ENCODE measurements at regions not wholly inside any gene's neighbourhood (a gene's known extent, or its start where the extent isn't known, plus 50 kb on each side); places are given as distances from the start of the nearest gene placed in this dataset.

GRCh38 chr10:120983721-120984120 is 132.6 kb downstream of the WDR11 start:
- no peak for DNase-seq

GRCh38 chr10:120984221-120984620 is 133.1 kb downstream of the WDR11 start:
- no peak for DNase-seq

GRCh38 chr10:120987359-120987758 is 136.2 kb downstream of the WDR11 start:
- DNase-seq: no peak

GRCh38 chr10:120988751-120989150 is 137.6 kb downstream of the WDR11 start:
- DNase-seq: no peak

- DNase-seq: no peak
Observed at GRCh38 chr10:120989279-120989678, 138.1 kb downstream of the WDR11 start.

GRCh38 chr10:120989996-120990598 is 138.9 kb downstream of the WDR11 start:
- no peak for DNase-seq

GRCh38 chr10:120990831-120991230 is 139.7 kb downstream of the WDR11 start:
- DNase-seq: no peak

- no peak for DNase-seq
Observed at GRCh38 chr10:120993089-120993488, 141.9 kb downstream of the WDR11 start.

GRCh38 chr10:120995768-120996167 is 144.6 kb downstream of the WDR11 start:
- DNase-seq: no peak

GRCh38 chr10:120996456-120997034 is 145.4 kb downstream of the WDR11 start:
- no peak for DNase-seq

- no peak for DNase-seq
Observed at GRCh38 chr10:120997313-120997712, 146.2 kb downstream of the WDR11 start.

- no peak for DNase-seq
Observed at GRCh38 chr10:120997756-120998155, 146.6 kb downstream of the WDR11 start.

- no peak for DNase-seq
Observed at GRCh38 chr10:120998251-120998650, 147.1 kb downstream of the WDR11 start.

- no peak for DNase-seq
Observed at GRCh38 chr10:120998782-120999285, 147.7 kb downstream of the WDR11 start.

- DNase-seq: no peak
Observed at GRCh38 chr10:120999868-121000267, 148.7 kb downstream of the WDR11 start.

- no peak for DNase-seq
Observed at GRCh38 chr10:121002586-121003205, 151.5 kb downstream of the WDR11 start.

GRCh38 chr10:121005948-121006587 is 154.9 kb downstream of the WDR11 start:
- DNase-seq: no peak

GRCh38 chr10:121007264-121007663 is 156.1 kb downstream of the WDR11 start:
- DNase-seq: no peak

GRCh38 chr10:121015916-121016315 is 164.8 kb downstream of the WDR11 start:
- no peak for DNase-seq

- DNase-seq: no peak
Observed at GRCh38 chr10:121024905-121025584, 173.9 kb downstream of the WDR11 start.

- no peak for DNase-seq
Observed at GRCh38 chr10:121025731-121026130, 174.6 kb downstream of the WDR11 start.

GRCh38 chr10:121027371-121027770 is 176.2 kb downstream of the WDR11 start:
- no peak for DNase-seq

- DNase-seq: no peak
Observed at GRCh38 chr10:121032460-121032859, 181.3 kb downstream of the WDR11 start.
